DOHH2 (cell line): ENCODE measurements at regions not wholly inside any gene's neighbourhood (a gene's known extent, or its start where the extent isn't known, plus 50 kb on each side); places are given as distances from the start of the nearest gene placed in this dataset.

Experiments used
- H3F3A ChIP-seq: fragments of 200-600 bp; sonication (generic), shearing (Covaris generic); 2 replicates; pipeline ENCODE4 v1.6.0; 2016; ENCODE audit warnings: antibody characterized with exemption, mild to moderate bottlenecking; ENCODE audit not compliant: control insufficient read depth, insufficient read depth
- H3K27ac ChIP-seq: fragments of 200-600 bp; sonication (generic); 2 replicates; pipeline ENCODE4 v1.5.1; 2014; ENCODE audit warnings: low read depth, mild to moderate bottlenecking, low read length, moderate library complexity
- H3K27me3 ChIP-seq: fragments of 200-600 bp; sonication (generic); 2 replicates; pipeline ENCODE4 v1.6.1; 2014; ENCODE audit warnings: mild to moderate bottlenecking, low read length, mixed read lengths; ENCODE audit not compliant: control insufficient read depth
- H3K36me3 ChIP-seq: fragments of 200-600 bp; sonication (generic); 2 replicates; pipeline ENCODE4 v1.6.1; 2014; ENCODE audit warnings: mild to moderate bottlenecking, low read length, moderate library complexity, mixed read lengths; ENCODE audit not compliant: control insufficient read depth
- H3K4me1 ChIP-seq: fragments of 200-600 bp; sonication (generic); 2 replicates; pipeline ENCODE4 v1.6.1; 2014; ENCODE audit warnings: mild to moderate bottlenecking, low read length, mixed read lengths; ENCODE audit not compliant: control insufficient read depth
- H3K4me2 ChIP-seq: fragments of 200-600 bp; sonication (generic); 2 replicates; pipeline ENCODE4 v1.6.0; 2014; ENCODE audit warnings: mild to moderate bottlenecking, low read length, moderate library complexity
- H3K4me3 ChIP-seq: fragments of 200-600 bp; sonication (generic); 2 replicates; pipeline ENCODE4 v1.5.1; 2014; ENCODE audit warnings: mild to moderate bottlenecking, low read length, mixed read lengths
- H3K79me2 ChIP-seq: fragments of 200-600 bp; sonication (generic); 2 replicates; pipeline ENCODE4 v1.6.1; 2014; ENCODE audit warnings: mild to moderate bottlenecking, low read length, mixed read lengths; ENCODE audit not compliant: control insufficient read depth
- H3K9me2 ChIP-seq: fragments of 200-600 bp; sonication (generic); replicated peaks from 2 replicates; pipeline ENCODE4 v1.6.1; 2014; ENCODE audit warnings: mild to moderate bottlenecking, low read length, mixed read lengths; ENCODE audit not compliant: control insufficient read depth
- H3K9me3 ChIP-seq: fragments of 200-600 bp; sonication (generic); 2 replicates; pipeline ENCODE4 v1.6.1; 2014; ENCODE audit warnings: antibody characterized with exemption, low read length, mixed read lengths; ENCODE audit not compliant: control insufficient read depth, insufficient read depth
- H4K20me1 ChIP-seq: fragments of 200-600 bp; sonication (generic); 2 replicates; pipeline ENCODE4 v1.6.0; 2014; ENCODE audit warnings: low read depth, mild to moderate bottlenecking, antibody characterized with exemption, low read length, moderate library complexity; ENCODE audit not compliant: control insufficient read depth, insufficient read depth
- CTCF ChIP-seq: fragments of 200-600 bp; sonication (generic); IDR thresholded peaks from one replicate; pipeline ENCODE4 v1.5.1; 2014; ENCODE audit warnings: antibody characterized with exemption, mild to moderate bottlenecking, low read depth, low read length; ENCODE audit not compliant: poor library complexity, severe bottlenecking
- EZH2phosphoT487 ChIP-seq: fragments of 200-600 bp; sonication (generic); IDR thresholded peaks from 2 replicates; pipeline ENCODE4 v1.6.1; 2017; ENCODE audit warnings: borderline replicate concordance, mild to moderate bottlenecking, antibody characterized with exemption, low read length, moderate library complexity, mixed read lengths

GRCh38 chr2:185531721-185532120 lies 206.9 kb upstream of the FSIP2 start:
- no peak overlapping the region for H3K27ac ChIP-seq
- H3K4me3 ChIP-seq = no peak overlapping the region
- H3K9me3 ChIP-seq = no peaks in the 10 kb centered on the region
- no peaks in the 10 kb centered on the region for H4K20me1 ChIP-seq
- no peak for TF ChIP-seq EZH2phosphoT487
- no peak for TF ChIP-seq CTCF
- no peaks in the 10 kb centered on the region for H3K36me3 ChIP-seq
- no peak overlapping the region for H3K4me2 ChIP-seq
- H3F3A ChIP-seq = no peaks in the 10 kb centered on the region
- no peaks in the 10 kb centered on the region for H3K27me3 ChIP-seq
- no peaks in the 10 kb centered on the region for H3K4me1 ChIP-seq
- H3K79me2 ChIP-seq = no peaks in the 10 kb centered on the region
- H3K9me2 ChIP-seq = no peaks in the 10 kb centered on the region

- Histone ChIP-seq H3K27me3 (no peaks in the 10 kb centered on the region), H3K9me3 (no peaks in the 10 kb centered on the region), H3K79me2 (no peaks in the 10 kb centered on the region), H3K4me1 (no peaks in the 10 kb centered on the region), H3K36me3 (no peaks in the 10 kb centered on the region), H3K27ac (no peak overlapping the region), H4K20me1 (no peaks in the 10 kb centered on the region), H3K4me3 (no peak overlapping the region), H3F3A (no peaks in the 10 kb centered on the region), H3K9me2 (no peaks in the 10 kb centered on the region), H3K4me2 (no peak overlapping the region)
- TF ChIP-seq CTCF (no peak), EZH2phosphoT487 (no peak)
These were observed 200.9 kb upstream of the FSIP2 start for GRCh38 chr2:185537689-185538088.

GRCh38 chr2:185567196-185567595 lies 171.4 kb upstream of the FSIP2 start:
- no peak overlapping the region for H3K4me2 ChIP-seq
- no peaks in the 10 kb centered on the region for H4K20me1 ChIP-seq
- TF ChIP-seq CTCF (no peak), EZH2phosphoT487 (no peak)
- no peaks in the 10 kb centered on the region for H3K36me3 ChIP-seq
- H3K4me1 ChIP-seq = no peaks in the 10 kb centered on the region
- no peak overlapping the region for H3K27ac ChIP-seq
- H3K9me2 ChIP-seq = no peaks in the 10 kb centered on the region
- no peaks in the 10 kb centered on the region for H3F3A ChIP-seq
- H3K79me2 ChIP-seq = no peaks in the 10 kb centered on the region
- no peaks in the 10 kb centered on the region for H3K9me3 ChIP-seq
- H3K4me3 ChIP-seq = no peak overlapping the region
- H3K27me3 ChIP-seq = no peaks in the 10 kb centered on the region

DNA sequence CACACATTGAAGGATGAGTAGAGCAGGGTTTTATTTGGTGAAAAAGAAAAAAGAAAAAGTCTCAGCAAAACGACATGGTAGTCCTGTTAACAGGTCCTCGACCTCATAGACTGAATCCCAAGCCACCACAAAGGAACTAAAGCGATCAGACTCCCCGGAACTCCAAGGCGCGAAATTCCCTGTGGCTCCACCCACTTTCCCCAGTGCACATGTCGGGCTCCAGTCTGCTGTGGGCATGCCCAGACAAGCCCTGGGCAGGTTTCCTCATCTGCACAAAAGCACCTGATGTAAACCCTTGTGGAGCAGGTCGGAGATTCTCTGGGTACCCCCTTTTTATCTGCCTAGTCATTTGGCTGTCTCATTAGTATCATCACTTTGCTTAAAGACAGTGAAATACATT lies 170.7 kb upstream of the FSIP2 start:
- Histone ChIP-seq H3K4me1 (no peaks in the 10 kb centered on the region), H3K9me2 (no peaks in the 10 kb centered on the region), H3K36me3 (no peaks in the 10 kb centered on the region), H3F3A (no peaks in the 10 kb centered on the region), H3K79me2 (no peaks in the 10 kb centered on the region), H3K27me3 (no peaks in the 10 kb centered on the region), H4K20me1 (no peaks in the 10 kb centered on the region), H3K27ac (no peak overlapping the region), H3K4me3 (no peak overlapping the region), H3K9me3 (no peaks in the 10 kb centered on the region), H3K4me2 (no peak overlapping the region)
- TF ChIP-seq CTCF (no peak), EZH2phosphoT487 (no peak)
